GM12878 (cell line): ENCODE measurements at regions not wholly inside any gene's neighbourhood (a gene's known extent, or its start where the extent isn't known, plus 50 kb on each side); places are given as distances from the start of the nearest gene placed in this dataset.

Source experiments
- CBFB ChIP-seq: IDR thresholded peaks from 2 replicates; pipeline ENCODE4 v1.6.1; 2016; ENCODE audit warnings: antibody characterized with exemption, low read depth
- CBX5 ChIP-seq: sonication (generic); IDR thresholded peaks from 2 replicates; pipeline ENCODE4 v1.6.1; 2016; ENCODE audit warnings: low read depth, moderate library complexity, mild to moderate bottlenecking, inconsistent platforms
- CREB1 ChIP-seq: IDR thresholded peaks from 2 replicates; pipeline ENCODE4 v1.6.1; 2012; ENCODE audit warnings: low read depth, mild to moderate bottlenecking, inconsistent platforms
- FOS ChIP-seq: IDR thresholded peaks from 3 replicates; pipeline ENCODE4 v1.6.1; 2011; ENCODE audit warnings: borderline replicate concordance; ENCODE audit not compliant: insufficient read length; ENCODE audit errors: extremely low read depth
- GABPA ChIP-seq: IDR thresholded peaks from 2 replicates; pipeline ENCODE4 v1.6.1; 2014; ENCODE audit warnings: antibody characterized with exemption, low read depth, mild to moderate bottlenecking, inconsistent platforms
- HDGF ChIP-seq: fragments of 450-650 bp; IDR thresholded peaks from 2 replicates; pipeline ENCODE4 v1.6.1; 2016; ENCODE audit warnings: antibody characterized with exemption
- IRF3 ChIP-seq: fragments of 450-650 bp; IDR thresholded peaks from 2 replicates; pipeline ENCODE4 v1.6.1; 2014; ENCODE audit warnings: mild to moderate bottlenecking
- IRF4 ChIP-seq: IDR thresholded peaks from 2 replicates; pipeline ENCODE4 v1.6.1; 2011; ENCODE audit warnings: low read depth, low read length
- JUND ChIP-seq: IDR thresholded peaks from 2 replicates; pipeline ENCODE4 v1.6.1; 2012; ENCODE audit warnings: low read depth, mild to moderate bottlenecking, low read length, improper control_type of control experiment, moderate library complexity
- MYB ChIP-seq: fragments of 150-350 bp; IDR thresholded peaks from 2 replicates; pipeline ENCODE4 v1.6.1; 2014; ENCODE audit warnings: mild to moderate bottlenecking, low read depth, low read length, borderline replicate concordance
- RBBP5 ChIP-seq: fragments of 200-600 bp; sonication (generic); conservative IDR thresholded peaks from 2 replicates; pipeline ENCODE4 v1.6.1; 2016
- SMAD5 ChIP-seq: IDR thresholded peaks from 2 replicates; pipeline ENCODE4 v1.6.1; 2016; ENCODE audit warnings: antibody characterized with exemption, low read depth
- SMC3 ChIP-seq: IDR thresholded peaks from 2 replicates; pipeline ENCODE4 v1.6.1; 2011; ENCODE audit warnings: low read length, improper control_type of control experiment, borderline replicate concordance
- SPI1 ChIP-seq: IDR thresholded peaks from 2 replicates; pipeline ENCODE4 v1.6.1; 2011; ENCODE audit warnings: low read depth, mild to moderate bottlenecking, low read length, moderate library complexity, borderline replicate concordance; ENCODE audit not compliant: insufficient read depth
- TCF12 ChIP-seq: IDR thresholded peaks from 2 replicates; pipeline ENCODE4 v1.6.1; 2011; ENCODE audit warnings: low read depth, mild to moderate bottlenecking, low read length
- USF2 ChIP-seq: IDR thresholded peaks from 2 replicates; pipeline ENCODE4 v1.6.1; 2011; ENCODE audit warnings: low read depth, low read length, improper control_type of control experiment, borderline replicate concordance
- WRNIP1 ChIP-seq: IDR thresholded peaks from 2 replicates; pipeline ENCODE4 v1.6.1; 2011; ENCODE audit warnings: low read depth, low read length, improper control_type of control experiment, borderline replicate concordance
- YY1 ChIP-seq: IDR thresholded peaks from 2 replicates; pipeline ENCODE4 v1.6.1; 2011; ENCODE audit warnings: low read depth, mild to moderate bottlenecking, low read length
- ZNF217 ChIP-seq: fragments of 450-650 bp; IDR thresholded peaks from 2 replicates; pipeline ENCODE4 v1.6.1; 2017; ENCODE audit warnings: antibody characterized with exemption, mild to moderate bottlenecking
- TF ChIP-seq, protein P1 (sequence below): fragments of 450-650 bp; IDR thresholded peaks from 2 replicates; pipeline ENCODE4 v1.6.1; 2017; ENCODE audit warnings: low read depth, mild to moderate bottlenecking, moderate library complexity
- TF ChIP-seq, protein P2 (sequence below): fragments of 450-650 bp; IDR thresholded peaks from 2 replicates; pipeline ENCODE4 v1.6.1; 2018; ENCODE audit warnings: mild to moderate bottlenecking, low read depth, moderate library complexity; ENCODE audit not compliant: partially characterized antibody
- TF ChIP-seq, protein P3 (sequence below): fragments of 150-350 bp; IDR thresholded peaks from 2 replicates; pipeline ENCODE4 v1.6.1; 2016; ENCODE audit warnings: low read depth, low read length

- TF ChIP-seq, protein P1, sequence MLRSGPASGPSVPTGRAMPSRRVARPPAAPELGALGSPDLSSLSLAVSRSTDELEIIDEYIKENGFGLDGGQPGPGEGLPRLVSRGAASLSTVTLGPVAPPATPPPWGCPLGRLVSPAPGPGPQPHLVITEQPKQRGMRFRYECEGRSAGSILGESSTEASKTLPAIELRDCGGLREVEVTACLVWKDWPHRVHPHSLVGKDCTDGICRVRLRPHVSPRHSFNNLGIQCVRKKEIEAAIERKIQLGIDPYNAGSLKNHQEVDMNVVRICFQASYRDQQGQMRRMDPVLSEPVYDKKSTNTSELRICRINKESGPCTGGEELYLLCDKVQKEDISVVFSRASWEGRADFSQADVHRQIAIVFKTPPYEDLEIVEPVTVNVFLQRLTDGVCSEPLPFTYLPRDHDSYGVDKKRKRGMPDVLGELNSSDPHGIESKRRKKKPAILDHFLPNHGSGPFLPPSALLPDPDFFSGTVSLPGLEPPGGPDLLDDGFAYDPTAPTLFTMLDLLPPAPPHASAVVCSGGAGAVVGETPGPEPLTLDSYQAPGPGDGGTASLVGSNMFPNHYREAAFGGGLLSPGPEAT = peak; percentile 64; the same call in 1 of the 2 replicates
- TF ChIP-seq IRF4 (no peak), USF2 (no peak), TCF12 (no peak), JUND (no peak), SMAD5 (no peak), SMC3 (no peak), GABPA (0 out of 2 replicates have a peak, but pooled peaks have one; percentile 24), CREB1 (0 out of 2 replicates have a peak, but pooled peaks have one; percentile 17), CBX5 (no peak), WRNIP1 (no peak), CBFB (peak; percentile 66; the same call in 1 of the 2 replicates), ZNF217 (no peak), MYB (no peak), IRF3 (no peak), FOS (no peak), RBBP5 (no peak), YY1 (no peak), SPI1 (no peak), HDGF (0 out of 2 replicates have a peak, but pooled peaks have one; percentile 2)
- TF ChIP-seq, protein P2, sequence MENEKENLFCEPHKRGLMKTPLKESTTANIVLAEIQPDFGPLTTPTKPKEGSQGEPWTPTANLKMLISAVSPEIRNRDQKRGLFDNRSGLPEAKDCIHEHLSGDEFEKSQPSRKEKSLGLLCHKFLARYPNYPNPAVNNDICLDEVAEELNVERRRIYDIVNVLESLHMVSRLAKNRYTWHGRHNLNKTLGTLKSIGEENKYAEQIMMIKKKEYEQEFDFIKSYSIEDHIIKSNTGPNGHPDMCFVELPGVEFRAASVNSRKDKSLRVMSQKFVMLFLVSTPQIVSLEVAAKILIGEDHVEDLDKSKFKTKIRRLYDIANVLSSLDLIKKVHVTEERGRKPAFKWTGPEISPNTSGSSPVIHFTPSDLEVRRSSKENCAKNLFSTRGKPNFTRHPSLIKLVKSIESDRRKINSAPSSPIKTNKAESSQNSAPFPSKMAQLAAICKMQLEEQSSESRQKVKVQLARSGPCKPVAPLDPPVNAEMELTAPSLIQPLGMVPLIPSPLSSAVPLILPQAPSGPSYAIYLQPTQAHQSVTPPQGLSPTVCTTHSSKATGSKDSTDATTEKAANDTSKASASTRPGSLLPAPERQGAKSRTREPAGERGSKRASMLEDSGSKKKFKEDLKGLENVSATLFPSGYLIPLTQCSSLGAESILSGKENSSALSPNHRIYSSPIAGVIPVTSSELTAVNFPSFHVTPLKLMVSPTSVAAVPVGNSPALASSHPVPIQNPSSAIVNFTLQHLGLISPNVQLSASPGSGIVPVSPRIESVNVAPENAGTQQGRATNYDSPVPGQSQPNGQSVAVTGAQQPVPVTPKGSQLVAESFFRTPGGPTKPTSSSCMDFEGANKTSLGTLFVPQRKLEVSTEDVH = no peak
- TF ChIP-seq, protein P3, sequence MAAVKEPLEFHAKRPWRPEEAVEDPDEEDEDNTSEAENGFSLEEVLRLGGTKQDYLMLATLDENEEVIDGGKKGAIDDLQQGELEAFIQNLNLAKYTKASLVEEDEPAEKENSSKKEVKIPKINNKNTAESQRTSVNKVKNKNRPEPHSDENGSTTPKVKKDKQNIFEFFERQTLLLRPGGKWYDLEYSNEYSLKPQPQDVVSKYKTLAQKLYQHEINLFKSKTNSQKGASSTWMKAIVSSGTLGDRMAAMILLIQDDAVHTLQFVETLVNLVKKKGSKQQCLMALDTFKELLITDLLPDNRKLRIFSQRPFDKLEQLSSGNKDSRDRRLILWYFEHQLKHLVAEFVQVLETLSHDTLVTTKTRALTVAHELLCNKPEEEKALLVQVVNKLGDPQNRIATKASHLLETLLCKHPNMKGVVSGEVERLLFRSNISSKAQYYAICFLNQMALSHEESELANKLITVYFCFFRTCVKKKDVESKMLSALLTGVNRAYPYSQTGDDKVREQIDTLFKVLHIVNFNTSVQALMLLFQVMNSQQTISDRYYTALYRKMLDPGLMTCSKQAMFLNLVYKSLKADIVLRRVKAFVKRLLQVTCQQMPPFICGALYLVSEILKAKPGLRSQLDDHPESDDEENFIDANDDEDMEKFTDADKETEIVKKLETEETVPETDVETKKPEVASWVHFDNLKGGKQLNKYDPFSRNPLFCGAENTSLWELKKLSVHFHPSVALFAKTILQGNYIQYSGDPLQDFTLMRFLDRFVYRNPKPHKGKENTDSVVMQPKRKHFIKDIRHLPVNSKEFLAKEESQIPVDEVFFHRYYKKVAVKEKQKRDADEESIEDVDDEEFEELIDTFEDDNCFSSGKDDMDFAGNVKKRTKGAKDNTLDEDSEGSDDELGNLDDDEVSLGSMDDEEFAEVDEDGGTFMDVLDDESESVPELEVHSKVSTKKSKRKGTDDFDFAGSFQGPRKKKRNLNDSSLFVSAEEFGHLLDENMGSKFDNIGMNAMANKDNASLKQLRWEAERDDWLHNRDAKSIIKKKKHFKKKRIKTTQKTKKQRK = no peak
These were observed 125.1 kb upstream of the XIST start (continued) for GRCh38 chrX:73977542-73978169.
